ENCODE measurements at regions not wholly inside any gene's neighbourhood (a gene's known extent, or its start where the extent isn't known, plus 50 kb on each side); places are given as distances from the start of the nearest gene placed in this dataset.
A peak's percentile ranks its signal among the peaks of the same experiment; 100 is the strongest.

- no peaks in the 10 kb centered on the region for H3K4me1 ChIP-seq (replicated peaks in 1 of 2)
- peak in 2 of 8 experiments; percentile 25 to 26 for ATAC-seq (replicated peaks in 6 of 8)
- 0 to 75% (median 22%) methylated on average over 1 to 2 of the region's 2 CpGs; no CpG with 5 or more reads in 1 of the 10 experiments for WGBS, 10 experiments
- H3K4me3 ChIP-seq, result no peak overlapping the region
- in situ Hi-C loops (cut with MboI; ENCODE audit: low pct_unique_long_range_greater_than_20kb in 2 of 9, low sequenced_read_pairs in 9 of 9, unreplicated experiment in 9 of 9), result no loop called here
- no peak overlapping the region for H3K27ac ChIP-seq
Observed at GRCh38 chr2:183575481-183575880, 451.2 kb downstream of the NUP35 start.

GRCh38 chr2:183579686-183580085 lies 455.4 kb downstream of the NUP35 start:
- WGBS, 10 experiments, result 10 to 88% (median 48%) methylated on average over 2 to 5 of the region's 5 CpGs; no CpG with 5 or more reads in 3 of the 10 experiments
- Histone ChIP-seq H3K4me3 (no peak overlapping the region), H3K4me1 (replicated peaks in 1 of 2) (no peaks in the 10 kb centered on the region), H3K27ac (no peak overlapping the region)
- in situ Hi-C loops (cut with MboI; ENCODE audit: low pct_unique_long_range_greater_than_20kb in 2 of 9, low sequenced_read_pairs in 9 of 9, unreplicated experiment in 9 of 9), result no loop called here
- ATAC-seq (replicated peaks in 6 of 8), result no peak

DNA sequence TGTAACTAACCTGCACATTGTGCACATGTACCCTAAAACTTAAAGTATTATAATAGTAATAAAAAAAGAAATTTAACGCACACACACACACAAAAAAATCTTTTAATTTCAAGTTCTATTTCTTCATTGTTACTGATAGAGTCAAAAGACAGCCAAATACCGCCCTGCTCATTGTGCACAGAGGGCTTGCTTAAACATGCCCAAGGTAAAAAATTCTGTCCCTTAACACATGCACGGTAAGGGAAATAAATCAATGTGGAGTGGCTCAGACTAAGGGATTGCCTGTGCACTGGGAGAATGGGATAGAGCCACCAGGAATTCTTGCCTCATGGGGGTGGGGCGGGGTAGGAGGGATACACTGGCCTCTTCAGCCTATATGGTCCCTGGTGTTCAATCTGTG lies 468.0 kb downstream of the NUP35 start:
- WGBS, 10 experiments, result 0 to 100% (median 77%) methylated on average over 1 to 4 of the region's 4 CpGs; no CpG with 5 or more reads in 2 of the 10 experiments
- Histone ChIP-seq H3K27ac (no peak overlapping the region), H3K4me1 (replicated peaks in 1 of 2) (no peaks in the 10 kb centered on the region), H3K4me3 (no peak overlapping the region)
- in situ Hi-C loops (cut with MboI; ENCODE audit: low pct_unique_long_range_greater_than_20kb in 2 of 9, low sequenced_read_pairs in 9 of 9, unreplicated experiment in 9 of 9), result no loop called here
- no peak for ATAC-seq (replicated peaks in 6 of 8)

DNA sequence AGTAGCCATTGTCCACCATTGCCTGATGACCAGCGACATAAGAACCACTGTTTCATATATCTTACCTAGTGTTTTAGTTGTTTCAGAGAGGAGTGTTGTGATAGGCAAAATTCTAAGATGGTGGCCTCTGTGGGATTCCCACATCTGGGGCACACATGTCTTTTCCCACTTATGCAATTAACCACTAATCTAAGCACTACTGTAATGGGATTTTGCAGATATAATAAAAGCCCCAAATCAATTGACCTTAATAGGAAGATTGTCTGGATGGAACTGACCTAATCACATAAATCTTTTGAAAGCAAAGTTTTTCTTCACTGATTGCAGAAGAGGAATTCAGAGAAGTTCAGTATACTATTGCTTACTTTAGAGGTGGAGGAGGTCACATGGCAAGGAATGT lies 469.9 kb downstream of the NUP35 start:
- 0 to 100% (median 51%) methylated on average over 1 of the region's 1 CpG; no CpG with 5 or more reads in 2 of the 10 experiments for WGBS, 10 experiments
- peak in 1 of 8 experiments; percentile 26 for ATAC-seq (replicated peaks in 6 of 8)
- Histone ChIP-seq H3K4me3 (no peak overlapping the region), H3K4me1 (replicated peaks in 1 of 2) (no peaks in the 10 kb centered on the region), H3K27ac (no peak overlapping the region)
- in situ Hi-C loops (cut with MboI; ENCODE audit: low pct_unique_long_range_greater_than_20kb in 2 of 9, low sequenced_read_pairs in 9 of 9, unreplicated experiment in 9 of 9), result no loop called here

DNA sequence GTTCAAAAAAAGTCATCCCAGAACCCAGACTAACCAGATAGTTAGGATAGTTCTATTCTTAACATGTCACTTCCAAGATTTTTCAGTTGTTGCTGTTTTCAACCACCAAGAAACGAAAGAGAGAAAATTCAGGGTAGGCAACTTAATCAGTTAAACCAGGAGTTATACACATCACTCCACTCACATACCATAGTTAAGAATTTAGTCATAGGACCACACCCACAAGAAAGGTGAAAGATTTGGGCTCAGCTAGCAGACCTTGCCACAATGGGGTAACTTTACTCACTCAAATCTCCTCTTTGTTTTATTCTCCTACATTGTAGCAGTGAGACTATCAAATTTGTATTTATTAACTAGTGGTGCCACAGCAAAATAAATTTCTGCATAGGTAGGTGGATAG lies 473.6 kb downstream of the NUP35 start:
- Histone ChIP-seq H3K27ac (no peak overlapping the region), H3K4me1 (replicated peaks in 1 of 2) (no peaks in the 10 kb centered on the region), H3K4me3 (no peak overlapping the region)
- no peak for ATAC-seq (replicated peaks in 6 of 8)
- WGBS, 10 experiments, result 0 to 100% (median 80%) methylated on average over 1 of the region's 1 CpG; no CpG with 5 or more reads in 3 of the 10 experiments
- in situ Hi-C loops (cut with MboI; ENCODE audit: low pct_unique_long_range_greater_than_20kb in 2 of 9, low sequenced_read_pairs in 9 of 9, unreplicated experiment in 9 of 9), result no loop called here

- Histone ChIP-seq H3K4me1 (replicated peaks in 1 of 2) (no peaks in the 10 kb centered on the region), H3K27ac (no peak overlapping the region), H3K4me3 (no peak overlapping the region)
- 7 to 100% (median 86%) methylated on average over 3 to 5 of the region's 5 CpGs for WGBS, 10 experiments
- in situ Hi-C loops (cut with MboI; ENCODE audit: low pct_unique_long_range_greater_than_20kb in 2 of 9, low sequenced_read_pairs in 9 of 9, unreplicated experiment in 9 of 9), result no loop called here
- ATAC-seq (replicated peaks in 6 of 8), result peak in 1 of 8 experiments; percentile 49
Observed at GRCh38 chr2:183604065-183604464, 479.8 kb downstream of the NUP35 start.

DNA sequence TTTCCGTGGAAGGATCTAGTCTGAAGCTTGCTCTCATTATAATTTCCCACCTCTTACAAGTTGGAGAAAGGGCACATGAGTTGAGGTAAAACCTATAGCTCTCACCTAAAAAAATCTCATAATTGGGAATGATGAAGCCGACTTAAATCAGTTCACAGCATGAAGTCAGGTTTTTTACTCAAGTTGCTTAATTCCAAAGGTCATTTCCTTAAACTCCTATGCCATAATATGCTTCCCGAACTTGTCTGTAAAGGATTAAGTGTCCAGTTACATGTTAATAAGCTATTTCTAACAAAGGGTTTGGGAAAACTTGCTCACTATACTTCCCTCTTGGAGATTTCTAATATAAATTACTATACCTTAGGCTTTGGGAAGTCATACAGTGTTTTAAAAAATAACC lies 481.2 kb downstream of the NUP35 start:
- WGBS, 10 experiments, result 0 to 100% (median 67%) methylated on average over 1 to 3 of the region's 3 CpGs

GRCh38 chr2:183606022-183606717 lies 481.9 kb downstream of the NUP35 start:
- H3K4me1 ChIP-seq (replicated peaks in 1 of 2), result no peaks in the 10 kb centered on the region
- H3K27ac ChIP-seq, result no peak overlapping the region
- no peak overlapping the region for H3K4me3 ChIP-seq
- ATAC-seq (replicated peaks in 6 of 8), result no peak
- in situ Hi-C loops (cut with MboI; ENCODE audit: low pct_unique_long_range_greater_than_20kb in 2 of 9, low sequenced_read_pairs in 9 of 9, unreplicated experiment in 9 of 9), result no loop called here
- WGBS, 10 experiments, result 14 to 100% (median 76%) methylated on average over 1 to 2 of the region's 2 CpGs

More for the DNA sequence above, 481.2 kb downstream of the NUP35 start:
- in situ Hi-C loops (cut with MboI; ENCODE audit: low pct_unique_long_range_greater_than_20kb in 2 of 9, low sequenced_read_pairs in 9 of 9, unreplicated experiment in 9 of 9), result no loop called here
- no peak for ATAC-seq (replicated peaks in 6 of 8)
- Histone ChIP-seq H3K4me3 (no peak overlapping the region), H3K27ac (no peak overlapping the region), H3K4me1 (replicated peaks in 1 of 2) (no peaks in the 10 kb centered on the region)

DNA sequence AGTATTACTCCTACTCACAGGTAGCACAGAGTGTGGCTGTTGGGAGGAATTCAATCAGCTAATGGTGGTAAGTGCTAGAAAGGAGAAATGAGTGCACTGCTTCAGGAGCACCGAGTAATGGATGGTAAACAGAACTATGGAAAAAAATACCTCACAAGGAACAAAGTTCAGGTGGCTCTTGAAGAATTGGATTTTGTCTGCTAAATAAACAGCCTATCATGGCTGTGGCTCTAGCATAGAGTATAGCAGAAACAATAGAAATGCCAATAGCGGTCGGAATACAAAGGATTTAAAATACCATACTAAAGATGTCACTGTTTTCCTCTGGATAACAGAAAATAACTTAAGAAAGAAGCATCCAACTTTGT lies 482.5 kb downstream of the NUP35 start:
- Histone ChIP-seq H3K4me1 (replicated peaks in 1 of 2) (no peaks in the 10 kb centered on the region), H3K4me3 (no peak overlapping the region), H3K27ac (no peak overlapping the region)
- in situ Hi-C loops (cut with MboI; ENCODE audit: low pct_unique_long_range_greater_than_20kb in 2 of 9, low sequenced_read_pairs in 9 of 9, unreplicated experiment in 9 of 9), result no loop called here
- no peak for ATAC-seq (replicated peaks in 6 of 8)
- WGBS, 10 experiments, result 40 to 100% (median 83%) methylated on average over 1 to 3 of the region's 3 CpGs; no CpG with 5 or more reads in 1 of the 10 experiments

DNA sequence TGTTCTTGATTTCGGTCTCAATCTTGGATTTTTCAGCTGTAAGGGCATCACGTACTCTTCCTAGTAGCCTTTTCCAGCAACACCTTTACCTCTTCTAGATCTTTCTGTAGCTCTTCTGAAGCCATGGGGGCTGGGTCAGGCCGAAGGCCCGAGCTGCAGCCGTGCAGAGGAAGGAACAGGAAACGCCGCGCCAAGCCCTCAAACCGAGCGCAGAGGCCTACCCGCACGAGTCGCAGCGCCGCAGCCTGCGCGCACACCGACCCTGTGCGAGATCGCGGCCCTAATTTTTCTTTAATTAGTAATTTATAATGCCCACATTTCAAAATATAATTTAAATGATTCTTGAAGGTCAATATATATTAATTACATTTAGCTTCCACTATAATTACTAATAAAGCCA lies 483.8 kb downstream of the NUP35 start:
- ATAC-seq (replicated peaks in 6 of 8), result no peak
- Histone ChIP-seq H3K4me1 (replicated peaks in 1 of 2) (no peaks in the 10 kb centered on the region), H3K4me3 (no peak overlapping the region), H3K27ac (no peak overlapping the region)
- in situ Hi-C loops (cut with MboI; ENCODE audit: low pct_unique_long_range_greater_than_20kb in 2 of 9, low sequenced_read_pairs in 9 of 9, unreplicated experiment in 9 of 9), result no loop called here
- 20 to 100% (median 90%) methylated on average over 1 to 21 of the region's 21 CpGs; no CpG with 5 or more reads in 1 of the 10 experiments for WGBS, 10 experiments

DNA sequence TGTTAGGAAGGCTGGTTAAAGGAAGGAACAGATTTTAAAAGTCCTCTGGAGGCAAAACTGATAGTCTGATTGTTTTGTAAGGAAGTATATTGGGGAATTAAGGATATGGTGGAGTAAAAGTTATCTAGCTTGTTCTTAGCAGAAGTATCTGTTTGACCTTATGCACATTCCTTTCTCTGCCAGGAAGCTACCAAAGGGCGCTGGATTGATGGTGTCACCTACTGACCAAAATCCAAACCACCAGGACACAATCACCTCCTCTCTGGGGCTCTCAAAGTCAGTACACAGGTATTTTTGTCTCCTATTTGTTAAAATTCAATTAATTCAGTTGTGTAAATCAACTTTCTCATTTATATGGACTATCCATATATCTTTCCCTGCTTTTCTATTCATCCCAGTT lies 484.5 kb downstream of the NUP35 start:
- in situ Hi-C loops (cut with MboI; ENCODE audit: low pct_unique_long_range_greater_than_20kb in 2 of 9, low sequenced_read_pairs in 9 of 9, unreplicated experiment in 9 of 9), result no loop called here
- no peak for ATAC-seq (replicated peaks in 6 of 8)
- 71 to 100% (median 100%) methylated on average over 1 of the region's 1 CpG; no CpG with 5 or more reads in 3 of the 10 experiments for WGBS, 10 experiments
- Histone ChIP-seq H3K4me1 (replicated peaks in 1 of 2) (no peaks in the 10 kb centered on the region), H3K27ac (no peak overlapping the region), H3K4me3 (no peak overlapping the region)

- in situ Hi-C loops (cut with MboI; ENCODE audit: low pct_unique_long_range_greater_than_20kb in 2 of 9, low sequenced_read_pairs in 9 of 9, unreplicated experiment in 9 of 9), result no loop called here
- Histone ChIP-seq H3K27ac (no peak overlapping the region), H3K4me1 (replicated peaks in 1 of 2) (no peaks in the 10 kb centered on the region), H3K4me3 (no peak overlapping the region)
- ATAC-seq (replicated peaks in 6 of 8), result peak in 2 of 8 experiments; percentile 27 to 34
- WGBS, 10 experiments, result 0 to 93% (median 62%) methylated on average over 1 to 2 of the region's 2 CpGs; no CpG with 5 or more reads in 2 of the 10 experiments
Observed at GRCh38 chr2:183610724-183611123, 486.5 kb downstream of the NUP35 start.

- in situ Hi-C loops (cut with MboI; ENCODE audit: low pct_unique_long_range_greater_than_20kb in 2 of 9, low sequenced_read_pairs in 9 of 9, unreplicated experiment in 9 of 9), result no loop called here
- H3K27ac ChIP-seq, result no peak overlapping the region
- H3K4me3 ChIP-seq, result no peak overlapping the region
- 0 to 95% (median 57%) methylated on average over 1 to 5 of the region's 5 CpGs; no CpG with 5 or more reads in 1 of the 10 experiments for WGBS, 10 experiments
- H3K4me1 ChIP-seq (replicated peaks in 1 of 2), result no peaks in the 10 kb centered on the region
- ATAC-seq (replicated peaks in 6 of 8), result peak in 3 of 8 experiments; percentile 60 to 97 (median 63)
Observed at GRCh38 chr2:183614799-183615435, 490.7 kb downstream of the NUP35 start.
